ENCODE measurements at regions not wholly inside any gene's neighbourhood (a gene's known extent, or its start where the extent isn't known, plus 50 kb on each side); places are given as distances from the start of the nearest gene placed in this dataset.

- no peak overlapping the region for H3K4me3 ChIP-seq (replicated peaks; ENCODE audit: low read depth, low read length)
- TF ChIP-seq CTCF (IDR thresholded peaks at IDR 0.05; ENCODE audit: low read length, missing control alignments), result no peak
- no peak for DNase-seq (ENCODE audit: low read depth)
Measured at GRCh38 chr4:129446074-129446473, 350.1 kb downstream of the C4orf33 start.

- no peak for TF ChIP-seq CTCF (IDR thresholded peaks at IDR 0.05; ENCODE audit: low read length, missing control alignments)
- no peak overlapping the region for H3K4me3 ChIP-seq (replicated peaks; ENCODE audit: low read depth, low read length)
- DNase-seq (ENCODE audit: low read depth), result no peak
Measured at GRCh38 chr4:129453524-129454200, 357.7 kb downstream of the C4orf33 start.

GRCh38 chr4:129455482-129455881 lies 359.5 kb downstream of the C4orf33 start:
- DNase-seq (ENCODE audit: low read depth), result no peak
- TF ChIP-seq CTCF (IDR thresholded peaks at IDR 0.05; ENCODE audit: low read length, missing control alignments), result no peak
- no peak overlapping the region for H3K4me3 ChIP-seq (replicated peaks; ENCODE audit: low read depth, low read length)

- no peak overlapping the region for H3K4me3 ChIP-seq (replicated peaks; ENCODE audit: low read depth, low read length)
- no peak for DNase-seq (ENCODE audit: low read depth)
- no peak for TF ChIP-seq CTCF (IDR thresholded peaks at IDR 0.05; ENCODE audit: low read length, missing control alignments)
Measured at GRCh38 chr4:129468624-129469023, 372.7 kb downstream of the C4orf33 start.

- H3K4me3 ChIP-seq (replicated peaks; ENCODE audit: low read depth, low read length), result no peak overlapping the region
- no peak for TF ChIP-seq CTCF (IDR thresholded peaks at IDR 0.05; ENCODE audit: low read length, missing control alignments)
- no peak for DNase-seq (ENCODE audit: low read depth)
Measured at GRCh38 chr4:129474698-129475097, 378.7 kb downstream of the C4orf33 start.

- DNase-seq (ENCODE audit: low read depth), result no peak
- no peak overlapping the region for H3K4me3 ChIP-seq (replicated peaks; ENCODE audit: low read depth, low read length)
- TF ChIP-seq CTCF (IDR thresholded peaks at IDR 0.05; ENCODE audit: low read length, missing control alignments), result no peak
Measured at GRCh38 chr4:129481107-129481506, 385.2 kb downstream of the C4orf33 start.

GRCh38 chr4:129488427-129488826 lies 392.5 kb downstream of the C4orf33 start:
- TF ChIP-seq CTCF (IDR thresholded peaks at IDR 0.05; ENCODE audit: low read length, missing control alignments), result no peak
- DNase-seq (ENCODE audit: low read depth), result no peak
- no peak overlapping the region for H3K4me3 ChIP-seq (replicated peaks; ENCODE audit: low read depth, low read length)
